WTC11 (cell line): ENCODE measurements at regions not wholly inside any gene's neighbourhood (a gene's known extent, or its start where the extent isn't known, plus 50 kb on each side); places are given as distances from the start of the nearest gene placed in this dataset.

ENCODE experiments used
- ATAC-seq: fragments of 200-7000 bp; cut with Tn5 transposase; 2 replicates; pipeline ENCODE4 v1.10.0; 2021; ENCODE audit warnings: mild to moderate bottlenecking, moderate library complexity
- CTCF ChIA-PET: fragments of 300-600 bp; sonication (Branson Sonifier 250); formaldehyde crosslinking; loops from one replicate; lab custom pipeline; 2021; ENCODE audit warnings: antibody characterized with exemption; lab: Charles Lee
- POLR2A ChIA-PET: fragments of 350-600 bp; sonication (Branson Sonifier 250); formaldehyde crosslinking; loops from one replicate; lab custom pipeline; 2021; ENCODE audit warnings: antibody characterized with exemption; lab: Charles Lee
- DNase-seq: peaks from one replicate; pipeline ENCODE4 v3.0.0; 2021; ENCODE audit warnings: low spot score
- H3K27ac Mint-ChIP-seq: 2 replicates; pipeline ENCODE4 v1.8.0; 2021; ENCODE audit warnings: mixed read lengths
- H3K27me3 Mint-ChIP-seq: 2 replicates; pipeline ENCODE4 v1.8.0; 2021; ENCODE audit warnings: low read depth, mild to moderate bottlenecking, moderate library complexity, mixed read lengths
- H3K36me3 Mint-ChIP-seq: 2 replicates; pipeline ENCODE4 v1.8.0; 2021; ENCODE audit warnings: mixed read lengths
- H3K4me1 Mint-ChIP-seq: 2 replicates; pipeline ENCODE4 v1.8.0; 2022; ENCODE audit warnings: mixed read lengths
- H3K4me3 Mint-ChIP-seq: 2 replicates; pipeline ENCODE4 v1.8.0; 2021; ENCODE audit warnings: mild to moderate bottlenecking, moderate library complexity, mixed read lengths
- H3K9me3 Mint-ChIP-seq: 2 replicates; pipeline ENCODE4 v1.8.0; 2021; ENCODE audit warnings: mixed read lengths
- ARID4B ChIP-seq: sonication (generic); formaldehyde crosslinking; IDR thresholded peaks from 2 replicates; pipeline ENCODE4 v1.8.0; 2023; ENCODE audit warnings: missing genetic modification reagents, mild to moderate bottlenecking, borderline replicate concordance
- ATF2 ChIP-seq: sonication (generic); formaldehyde crosslinking; IDR thresholded peaks from 2 replicates; pipeline ENCODE4 v1.8.1; 2022; ENCODE audit warnings: low read depth, missing genetic modification reagents, borderline replicate concordance
- E2F5 ChIP-seq: sonication (generic); formaldehyde crosslinking; IDR thresholded peaks from 2 replicates; pipeline ENCODE4 v1.8.1; 2022; ENCODE audit warnings: mild to moderate bottlenecking, moderate library complexity, missing genetic modification reagents
- ELF4 ChIP-seq: sonication (generic); formaldehyde crosslinking; IDR thresholded peaks from 2 replicates; pipeline ENCODE4 v1.8.1; 2022; ENCODE audit warnings: low read depth, mild to moderate bottlenecking, moderate library complexity, missing genetic modification reagents
- ESRRA ChIP-seq: sonication (generic); formaldehyde crosslinking; IDR thresholded peaks from 2 replicates; pipeline ENCODE4 v1.8.1; 2022; ENCODE audit warnings: mild to moderate bottlenecking, missing genetic modification reagents, borderline replicate concordance
- GTF2I ChIP-seq: fragments of 250-450 bp; sonication (Bioruptor Pico); conservative IDR thresholded peaks from 2 replicates; pipeline ENCODE4 v1.4.0; 2021; ENCODE audit warnings: mild to moderate bottlenecking
- IRF2 ChIP-seq: sonication (generic); formaldehyde crosslinking; IDR thresholded peaks from 2 replicates; pipeline ENCODE4 v1.8.0; 2022; ENCODE audit warnings: low read depth, missing genetic modification reagents, borderline replicate concordance
- JAZF1 ChIP-seq: fragments of 250-450 bp; sonication (Bioruptor Pico); IDR thresholded peaks from 2 replicates; pipeline ENCODE4 v1.9.0; 2021; ENCODE audit warnings: moderate library complexity, mild to moderate bottlenecking, inconsistent platforms
- MXD4 ChIP-seq: fragments of 250-450 bp; sonication (Bioruptor Pico); IDR thresholded peaks from 2 replicates; pipeline ENCODE4 v1.8.0; 2021; ENCODE audit warnings: mild to moderate bottlenecking, moderate library complexity, borderline replicate concordance
- NFE2L1 ChIP-seq: sonication (generic); formaldehyde crosslinking; IDR thresholded peaks from 2 replicates; pipeline ENCODE4 v1.8.1; 2023; ENCODE audit warnings: missing genetic modification reagents
- PRDM15 ChIP-seq: sonication (generic); formaldehyde crosslinking; IDR thresholded peaks from 2 replicates; pipeline ENCODE4 v1.8.0; 2022; ENCODE audit warnings: missing genetic modification reagents
- SOX15 ChIP-seq: fragments of 250-450 bp; sonication (Bioruptor Pico); IDR thresholded peaks from 2 replicates; pipeline ENCODE4 v1.9.0; 2021; ENCODE audit warnings: mild to moderate bottlenecking
- TEAD1 ChIP-seq: sonication (generic); formaldehyde crosslinking; IDR thresholded peaks from 2 replicates; pipeline ENCODE4 v1.8.0; 2022; ENCODE audit warnings: mild to moderate bottlenecking, missing genetic modification reagents
- USF1 ChIP-seq: sonication (generic); formaldehyde crosslinking; IDR thresholded peaks from 2 replicates; pipeline ENCODE4 v1.8.0; 2022; ENCODE audit warnings: mild to moderate bottlenecking, missing genetic modification reagents
- USF2 ChIP-seq: sonication (generic); formaldehyde crosslinking; IDR thresholded peaks from 2 replicates; pipeline ENCODE4 v1.8.1; 2023; ENCODE audit warnings: mild to moderate bottlenecking, missing genetic modification reagents, moderate library complexity
- ZBTB21 ChIP-seq: sonication (generic); formaldehyde crosslinking; IDR thresholded peaks from 2 replicates; pipeline ENCODE4 v1.8.1; 2023; ENCODE audit warnings: mild to moderate bottlenecking, missing genetic modification reagents, borderline replicate concordance
- ZNF121 ChIP-seq: sonication (generic); formaldehyde crosslinking; IDR thresholded peaks from 2 replicates; pipeline ENCODE4 v1.8.0; 2023; ENCODE audit warnings: missing genetic modification reagents
- ZNF317 ChIP-seq: sonication (generic); formaldehyde crosslinking; IDR thresholded peaks from 2 replicates; pipeline ENCODE4 v1.8.1; 2023; ENCODE audit warnings: low read depth, mild to moderate bottlenecking, moderate library complexity, missing genetic modification reagents, borderline replicate concordance
- ZNF396 ChIP-seq: fragments of 250-450 bp; sonication (Bioruptor Pico); IDR thresholded peaks from 2 replicates; pipeline ENCODE4 v1.8.0; 2021; ENCODE audit warnings: mild to moderate bottlenecking, moderate library complexity, borderline replicate concordance
- ZNF423 ChIP-seq: fragments of 250-450 bp; sonication (Bioruptor Pico); IDR thresholded peaks from 2 replicates; pipeline ENCODE4 v2.1.2; 2022; ENCODE audit warnings: mild to moderate bottlenecking, moderate library complexity
- ZNF512 ChIP-seq: sonication (generic); formaldehyde crosslinking; IDR thresholded peaks from 2 replicates; pipeline ENCODE4 v1.8.1; 2022; ENCODE audit warnings: missing genetic modification reagents, borderline replicate concordance

- TF ChIP-seq PRDM15 (CRISPR knock-in tag) (no peak), ZBTB21 (no peak), MXD4 (no peak), GTF2I (CRISPR knock-in tag) (no peak), ZNF317 (CRISPR knock-in tag) (no peak)
- TF ChIP-seq, all 79 proteins: peak for 0
Observed at GRCh38 chr5:115402822-115403577, 106.5 kb upstream of the CCDC112 start (continued).

GRCh38 chr5:115402092-115402491, 105.6 kb upstream of the CCDC112 start:
- ChIA-PET POLR2A (no interaction called here), CTCF (no interaction called here)
- Mint-ChIP-seq H3K9me3 (peaks cover 16% of the 10 kb centered on the region), H3K4me1 (no peaks in the 10 kb centered on the region), H3K36me3 (no peaks in the 10 kb centered on the region), H3K27me3 (no peaks in the 10 kb centered on the region), H3K27ac (no peak overlapping the region), H3K4me3 (no peak overlapping the region)
- no peak for TF ChIP-seq ELF4 (CRISPR knock-in tag)
- no peak for TF ChIP-seq ARID4B (CRISPR knock-in tag)
- no peak for TF ChIP-seq E2F5
- no peak for TF ChIP-seq ZNF396
- no peak for TF ChIP-seq SOX15 (CRISPR knock-in tag)
- no peak for TF ChIP-seq ZNF423
- TF ChIP-seq USF2: no peak
- TF ChIP-seq ATF2 (CRISPR knock-in tag): no peak
- no peak for TF ChIP-seq ZNF512 (CRISPR knock-in tag)
- TF ChIP-seq USF1 (CRISPR knock-in tag): no peak
- TF ChIP-seq ZNF121 (CRISPR knock-in tag): no peak
- TF ChIP-seq IRF2 (CRISPR knock-in tag): no peak
- no peak for TF ChIP-seq JAZF1 (CRISPR knock-in tag)
- TF ChIP-seq TEAD1 (CRISPR knock-in tag): no peak
- no peak for TF ChIP-seq NFE2L1 (CRISPR knock-in tag)
- no peak for TF ChIP-seq ESRRA
- ATAC-seq (no peak), DNase-seq (no peak)
